AG09319 (cell line): ENCODE measurements at regions not wholly inside any gene's neighbourhood (a gene's known extent, or its start where the extent isn't known, plus 50 kb on each side); places are given as distances from the start of the nearest gene placed in this dataset.
"Not testable (repeated sequence)": the region's sequence is repeated elsewhere in the genome, so short reads cannot be mapped to it uniquely, and the experiment has no call there.

ENCODE experiments used
- DNase-seq: peaks from one replicate; pipeline ENCODE4 v3.0.0-alpha.2; 2010; ENCODE audit warnings: low read depth; ENCODE audit errors: extremely low read depth
- TF ChIP-seq, protein P1 (sequence below): IDR thresholded peaks from 2 replicates; pipeline ENCODE4 v1.5.1; 2011; ENCODE audit warnings: low read depth, mild to moderate bottlenecking, inconsistent platforms, low read length, moderate library complexity

DNA sequence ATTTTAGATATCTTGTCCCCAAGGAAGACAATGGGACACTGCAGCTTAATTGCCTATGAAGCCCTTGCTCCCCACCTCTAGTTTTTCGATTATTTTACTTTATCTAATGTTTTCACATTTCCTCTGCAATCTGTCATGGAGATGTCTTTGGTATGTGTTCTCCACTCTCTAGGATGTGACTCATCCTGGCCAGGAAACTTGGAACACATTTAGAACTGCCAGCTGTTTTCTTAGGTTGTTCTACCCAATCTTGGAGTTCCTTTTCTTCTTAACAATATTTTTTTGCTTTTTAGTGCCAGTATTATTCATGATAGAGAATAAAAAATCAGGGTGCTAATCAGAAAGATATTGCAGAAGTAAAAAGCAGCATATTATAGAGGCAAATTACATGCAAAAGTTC, 101.7 kb upstream of the CLEC14A start:
- DNase-seq: peak; percentile 14
- TF ChIP-seq, protein P1, sequence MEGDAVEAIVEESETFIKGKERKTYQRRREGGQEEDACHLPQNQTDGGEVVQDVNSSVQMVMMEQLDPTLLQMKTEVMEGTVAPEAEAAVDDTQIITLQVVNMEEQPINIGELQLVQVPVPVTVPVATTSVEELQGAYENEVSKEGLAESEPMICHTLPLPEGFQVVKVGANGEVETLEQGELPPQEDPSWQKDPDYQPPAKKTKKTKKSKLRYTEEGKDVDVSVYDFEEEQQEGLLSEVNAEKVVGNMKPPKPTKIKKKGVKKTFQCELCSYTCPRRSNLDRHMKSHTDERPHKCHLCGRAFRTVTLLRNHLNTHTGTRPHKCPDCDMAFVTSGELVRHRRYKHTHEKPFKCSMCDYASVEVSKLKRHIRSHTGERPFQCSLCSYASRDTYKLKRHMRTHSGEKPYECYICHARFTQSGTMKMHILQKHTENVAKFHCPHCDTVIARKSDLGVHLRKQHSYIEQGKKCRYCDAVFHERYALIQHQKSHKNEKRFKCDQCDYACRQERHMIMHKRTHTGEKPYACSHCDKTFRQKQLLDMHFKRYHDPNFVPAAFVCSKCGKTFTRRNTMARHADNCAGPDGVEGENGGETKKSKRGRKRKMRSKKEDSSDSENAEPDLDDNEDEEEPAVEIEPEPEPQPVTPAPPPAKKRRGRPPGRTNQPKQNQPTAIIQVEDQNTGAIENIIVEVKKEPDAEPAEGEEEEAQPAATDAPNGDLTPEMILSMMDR: no peak

DNA sequence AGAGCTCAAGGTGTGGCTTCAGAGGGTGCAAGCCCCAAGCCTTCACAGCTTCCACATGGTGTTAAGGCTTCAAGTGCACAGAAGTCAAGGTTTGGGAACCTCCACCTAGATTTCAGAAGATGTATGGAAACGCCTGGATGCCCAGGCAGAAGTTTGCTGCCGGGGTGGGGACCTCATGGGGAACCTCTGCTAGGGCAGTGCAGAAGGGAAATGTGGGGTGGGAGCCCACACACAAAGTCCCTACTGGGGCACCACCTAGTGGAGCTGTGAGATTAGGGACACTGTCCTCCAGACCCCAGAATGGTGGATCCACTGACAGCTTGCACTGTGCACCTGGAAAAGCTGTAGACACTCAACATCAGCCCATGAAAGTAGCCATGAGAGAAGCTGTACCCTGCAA, 99.6 kb upstream of the CLEC14A start:
- DNase-seq: not testable (repeated sequence)

DNA sequence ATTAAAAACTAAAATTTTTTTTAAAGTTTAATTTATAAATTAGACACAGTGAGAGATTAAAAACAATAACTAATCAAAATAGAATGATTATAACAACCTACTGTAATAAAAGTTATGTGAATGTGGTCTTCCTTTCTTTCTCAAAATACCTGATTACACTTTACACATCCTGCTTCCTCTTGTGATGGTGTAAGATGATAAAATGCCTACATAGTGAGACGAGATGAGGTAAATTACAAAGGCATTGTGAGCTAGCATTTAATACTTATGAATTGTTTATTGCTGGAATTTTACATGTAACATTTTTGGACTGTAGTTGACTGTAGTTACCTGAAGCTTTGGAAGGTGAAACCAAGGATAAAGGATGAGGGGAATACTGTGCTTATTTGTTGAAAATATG, 94.2 kb upstream of the CLEC14A start:
- TF ChIP-seq, protein P1: no peak
- no peak for DNase-seq

DNA sequence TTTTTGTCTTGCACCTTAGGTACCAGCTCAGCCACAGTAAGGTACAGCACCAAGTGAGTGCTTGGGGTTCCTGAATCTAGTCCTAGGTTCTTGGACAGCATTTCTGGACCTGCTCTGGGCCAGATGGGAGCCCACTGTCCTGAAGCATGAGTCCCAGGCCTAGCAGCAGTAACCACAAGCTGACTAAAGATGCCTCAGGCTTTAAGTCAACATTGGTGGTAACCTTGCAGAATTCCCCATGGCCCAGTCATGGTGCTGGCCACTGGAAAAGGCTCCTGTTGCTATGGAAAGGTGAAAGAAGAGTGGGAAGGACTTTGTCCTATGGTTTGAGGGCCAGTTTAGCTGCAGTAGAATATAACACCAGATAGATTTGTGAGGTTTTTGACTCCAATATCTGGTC, 86.9 kb upstream of the CLEC14A start:
- TF ChIP-seq, protein P1: no peak
- DNase-seq: no peak

DNA sequence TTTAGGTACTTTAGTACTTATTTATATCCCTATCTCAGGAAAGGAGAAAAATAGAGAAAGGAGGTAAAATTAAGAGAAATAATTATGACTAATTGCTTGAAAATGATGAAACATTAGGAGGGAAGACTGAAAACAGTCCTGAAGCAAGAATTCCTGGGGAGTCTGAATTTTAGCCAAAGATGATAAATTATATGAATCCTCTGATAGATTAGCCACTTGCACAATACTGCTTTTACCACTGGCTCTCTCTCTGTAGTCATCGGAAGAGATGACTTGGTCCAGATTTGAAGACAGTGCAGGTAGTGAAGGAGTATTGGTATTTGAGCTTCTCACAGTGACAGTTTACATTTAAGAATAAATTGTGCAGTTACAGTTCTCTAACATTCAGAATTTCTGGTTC, 83.8 kb upstream of the CLEC14A start:
- no peak for DNase-seq
- TF ChIP-seq, protein P1: no peak

DNA sequence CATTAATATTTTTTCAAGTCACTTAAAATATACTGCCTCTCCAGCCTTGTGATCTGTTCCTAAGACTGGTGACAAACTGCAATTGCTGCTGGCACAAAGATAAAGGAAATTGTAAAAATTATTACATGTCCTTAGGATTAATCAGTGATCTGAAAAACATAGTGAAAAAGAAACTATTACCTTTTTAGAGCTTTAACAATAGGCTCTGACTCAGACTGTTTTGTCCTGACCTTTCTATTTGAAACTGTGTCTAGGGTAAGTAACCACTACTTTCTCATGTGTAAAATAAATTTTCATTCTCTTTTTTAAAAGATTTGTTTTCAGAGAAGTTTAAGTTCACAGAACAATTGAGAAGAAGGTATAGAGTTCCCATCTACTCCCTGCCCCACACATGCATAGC, 80.4 kb upstream of the CLEC14A start:
- TF ChIP-seq, protein P1: no peak
- no peak for DNase-seq

DNA sequence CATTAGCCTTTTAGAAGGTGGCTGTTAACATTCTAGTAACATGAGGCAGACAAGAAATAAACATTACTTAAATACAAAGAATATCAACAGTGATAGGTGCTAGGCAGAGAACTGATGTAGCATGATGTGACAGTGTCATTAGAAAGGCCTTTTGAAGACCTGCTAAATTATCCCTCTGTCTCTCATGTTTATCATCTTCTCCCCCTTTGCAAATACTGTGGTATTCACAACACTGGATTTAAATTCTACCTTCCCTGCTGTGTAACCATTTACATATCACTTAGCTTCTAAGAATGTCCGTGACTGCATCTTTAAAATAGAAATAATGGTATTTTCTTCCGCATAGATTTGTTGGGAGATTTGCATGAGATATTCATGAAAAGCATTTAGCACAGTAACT, 74.4 kb upstream of the CLEC14A start:
- no peak for DNase-seq
- TF ChIP-seq, protein P1: no peak

DNA sequence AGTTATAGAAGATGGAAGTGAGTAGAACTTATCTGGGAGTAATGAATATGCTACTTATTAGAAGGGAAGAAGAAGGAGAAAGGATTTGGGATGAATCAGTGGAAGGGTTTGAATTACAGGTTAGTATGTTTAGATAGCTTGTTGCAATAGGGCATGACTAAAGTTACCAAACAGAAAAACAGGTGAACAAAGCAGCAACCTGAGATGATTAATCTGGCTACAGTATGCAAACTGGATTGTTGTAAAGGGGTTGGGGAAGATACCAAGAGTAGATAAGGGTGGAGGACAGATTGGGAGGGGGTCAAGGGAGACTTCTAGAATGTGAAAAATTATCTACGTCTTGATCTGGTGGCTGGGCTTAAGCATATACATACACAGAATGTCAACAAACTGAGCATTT, 73.4 kb upstream of the CLEC14A start:
- TF ChIP-seq, protein P1: no peak
- DNase-seq: no peak
